ENCODE measurements at regions not wholly inside any gene's neighbourhood (a gene's known extent, or its start where the extent isn't known, plus 50 kb on each side); places are given as distances from the start of the nearest gene placed in this dataset.
"Not testable (repeated sequence)": the region's sequence is repeated elsewhere in the genome, so short reads cannot be mapped to it uniquely, and the experiment has no call there.

GRCh38 chrX:75673468-75673867 is 111.6 kb downstream of the MAGEE2 start:
- DNase-seq, result no peak

- no peak for DNase-seq
Measured at GRCh38 chrX:75655627-75656026, 129.4 kb downstream of the MAGEE2 start.

GRCh38 chrX:75649829-75650228 is 127.0 kb upstream of the ZDHHC15 start:
- DNase-seq, result no peak

DNA sequence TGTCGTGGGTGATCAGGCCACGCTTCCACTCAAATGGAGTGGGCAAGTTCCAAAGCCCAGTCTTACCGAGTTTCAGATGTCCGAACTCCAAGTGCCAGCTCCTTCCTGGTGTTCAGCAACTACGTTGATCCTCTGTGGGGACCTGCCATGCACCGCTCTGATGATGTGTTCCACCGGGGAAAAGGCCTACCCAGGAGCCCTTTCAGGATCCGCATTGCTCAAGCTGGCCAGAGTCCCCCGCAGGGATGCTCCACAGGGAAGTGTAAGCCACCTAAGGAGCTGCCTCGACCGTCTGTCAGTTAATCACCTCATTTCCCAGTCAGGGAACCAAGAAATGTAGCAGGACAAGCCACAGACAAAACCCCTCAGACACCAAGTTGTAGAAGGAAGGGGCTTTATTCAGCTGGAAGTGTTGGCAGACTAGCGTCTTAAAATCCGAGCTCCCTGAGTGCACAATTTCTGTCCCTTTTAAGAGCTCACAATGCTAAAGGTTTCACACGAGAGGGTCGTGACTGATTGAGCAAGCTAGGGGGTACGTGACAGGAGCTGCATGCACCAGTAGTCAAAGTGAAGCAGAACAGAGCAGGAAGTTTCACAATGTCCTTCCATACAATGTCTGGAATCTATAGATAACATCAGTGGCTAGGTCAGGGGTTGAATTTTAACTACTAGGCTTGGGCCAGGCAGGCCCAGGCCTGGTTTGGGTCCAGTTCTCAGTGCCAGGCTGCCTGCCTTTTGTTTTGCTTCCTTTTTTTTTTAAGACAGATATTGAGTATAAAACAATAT is 126.2 kb upstream of the ZDHHC15 start:
- DNase-seq, result no peak

DNA sequence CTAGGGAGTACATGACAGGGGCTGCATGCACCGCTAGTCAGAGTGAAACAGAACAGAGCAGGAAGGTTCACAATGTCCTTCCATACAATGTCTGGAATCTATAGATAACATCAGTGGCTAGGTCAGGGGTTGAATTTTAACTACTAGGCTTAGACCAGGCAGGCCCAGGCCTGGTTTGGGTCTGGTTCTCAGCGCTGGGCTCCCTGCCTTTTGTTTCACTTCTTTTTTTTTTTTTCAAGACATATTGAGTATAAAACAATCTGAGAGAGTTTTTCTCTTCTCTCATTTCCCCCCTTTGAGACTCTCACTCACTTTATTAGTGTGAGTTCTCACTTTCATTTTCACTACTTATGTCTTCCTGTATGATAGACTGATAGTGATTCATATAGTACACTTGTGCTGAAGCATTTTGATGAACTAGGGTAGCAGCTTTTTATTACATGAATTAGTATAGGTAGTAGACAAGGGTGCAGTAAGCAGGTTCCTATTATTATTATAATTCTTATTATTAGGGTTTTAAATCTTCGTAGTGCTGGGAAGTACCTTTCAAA is 120.0 kb upstream of the ZDHHC15 start:
- DNase-seq, result no peak

- DNase-seq, result no peak
Measured at GRCh38 chrX:75638332-75638731, 115.5 kb upstream of the ZDHHC15 start.

DNA sequence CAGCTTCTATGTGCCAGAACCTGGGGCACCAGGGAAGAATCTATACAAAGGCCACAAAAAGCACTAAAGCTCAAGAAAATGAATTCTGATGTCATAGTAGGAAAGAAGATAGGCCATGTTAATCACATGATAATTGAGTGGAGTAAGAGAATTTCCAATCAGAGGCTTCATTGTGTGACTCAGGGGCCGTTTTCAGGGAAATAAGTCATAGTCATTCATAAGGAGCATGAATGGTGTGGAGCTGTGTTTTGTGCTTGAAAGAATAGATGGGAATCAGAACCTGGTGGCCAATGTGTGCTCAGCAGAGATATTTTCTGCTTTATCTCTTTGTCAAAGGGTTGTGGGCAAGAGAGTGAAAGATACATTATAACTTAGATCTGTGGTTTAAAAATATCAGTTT is 102.4 kb upstream of the ZDHHC15 start:
- no peak for DNase-seq

DNA sequence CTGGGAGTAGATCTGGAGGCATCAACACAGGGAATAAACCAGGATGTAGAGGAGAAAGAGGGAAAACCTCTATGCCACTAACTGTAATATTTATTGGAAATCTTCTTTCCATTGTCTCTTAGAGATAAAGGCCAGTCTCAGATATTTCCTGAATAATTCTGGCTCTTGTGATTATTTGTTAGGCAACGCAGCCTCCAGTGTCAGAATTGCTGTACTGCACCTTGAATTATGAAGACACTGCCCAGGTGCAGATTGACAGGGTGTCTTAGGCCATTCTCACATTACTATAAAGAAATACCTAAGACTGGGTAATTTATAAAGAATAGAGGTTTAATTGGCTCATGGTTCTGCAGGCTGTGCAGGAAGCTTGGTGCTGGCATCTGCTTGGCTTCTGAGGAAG is 100.7 kb upstream of the ZDHHC15 start:
- no peak for DNase-seq

- DNase-seq, result no peak
Measured at GRCh38 chrX:75609406-75609805, 86.6 kb upstream of the ZDHHC15 start.

GRCh38 chrX:75603833-75604232 is 81.0 kb upstream of the ZDHHC15 start:
- peak; percentile 0 for DNase-seq

DNA sequence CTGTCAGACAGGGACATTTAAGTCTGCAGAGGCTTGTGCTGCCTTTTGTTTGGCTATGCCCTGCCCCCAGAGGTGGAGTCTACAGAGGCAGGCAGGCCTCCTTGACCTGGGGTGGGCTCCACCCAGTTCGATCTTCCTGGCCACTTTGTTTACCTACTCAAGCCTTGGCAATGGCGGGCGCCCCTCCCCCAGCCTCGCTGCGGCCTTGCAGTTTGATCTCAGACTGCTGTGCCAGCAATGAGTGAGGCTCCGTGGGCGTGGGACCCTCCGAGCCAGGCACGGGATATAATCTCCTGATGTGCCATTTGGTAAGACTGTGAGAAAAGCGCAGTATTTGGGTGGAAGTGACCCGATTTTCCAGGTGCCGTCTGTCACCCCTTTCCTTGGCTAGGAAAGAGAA is 79.2 kb upstream of the ZDHHC15 start:
- DNase-seq, result not testable (repeated sequence)

- no peak for DNase-seq
Measured at GRCh38 chrX:75596178-75596577, 73.3 kb upstream of the ZDHHC15 start.

DNA sequence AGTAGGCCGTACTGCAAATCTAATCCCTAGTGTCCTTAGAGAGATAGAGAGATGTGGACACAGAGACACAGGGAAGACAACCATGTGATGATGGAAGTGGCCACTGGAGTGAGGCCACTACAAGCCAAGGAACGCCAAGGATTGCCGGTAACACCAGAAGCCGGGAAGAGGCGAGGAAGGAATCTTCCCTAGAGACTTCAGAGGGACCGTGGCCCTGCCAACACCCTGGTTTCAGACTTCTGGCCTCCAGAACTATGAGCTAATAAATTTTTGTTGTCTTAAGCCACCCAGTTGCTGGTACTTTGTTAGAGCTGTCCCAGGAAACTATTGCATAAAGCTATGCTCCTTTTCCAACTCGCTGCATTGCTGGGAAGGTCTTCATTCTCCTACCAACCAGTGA is 70.3 kb upstream of the ZDHHC15 start:
- DNase-seq, result not testable (repeated sequence)

DNA sequence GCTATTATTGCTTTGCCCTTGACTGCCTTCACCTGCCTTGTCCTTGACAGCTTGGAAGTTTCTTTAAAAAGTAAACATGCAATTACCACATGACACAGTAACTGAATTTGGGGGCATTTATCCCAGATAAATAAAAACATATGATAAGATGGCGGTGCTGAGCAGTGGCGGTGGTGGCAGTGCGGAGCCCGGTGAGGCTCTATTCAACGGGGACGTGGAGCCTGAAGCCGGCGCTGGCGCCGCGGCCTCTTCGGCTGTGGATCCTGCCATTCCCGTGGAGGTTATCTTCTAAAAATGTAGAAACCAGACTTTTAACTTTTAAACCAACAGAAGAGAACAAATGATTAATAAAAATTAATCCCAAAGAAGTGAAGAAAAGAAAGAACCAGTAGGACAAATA is 59.7 kb upstream of the ZDHHC15 start:
- no peak for DNase-seq

All from NCI-H2107 (cell line).